Ishikawa (cell line): ENCODE measurements at regions not wholly inside any gene's neighbourhood (a gene's known extent, or its start where the extent isn't known, plus 50 kb on each side); places are given as distances from the start of the nearest gene placed in this dataset.

Source experiments
- CEBPB ChIP-seq: IDR thresholded peaks from 2 replicates; pipeline ENCODE4 v1.6.1; 2012
- CREB1 ChIP-seq: IDR thresholded peaks from 2 replicates; pipeline ENCODE4 v1.6.1; 2012; ENCODE audit warnings: low read depth
- EGR1 ChIP-seq: IDR thresholded peaks from 2 replicates; pipeline ENCODE4 v1.6.1; 2012
- EP300 ChIP-seq: IDR thresholded peaks from 2 replicates; pipeline ENCODE4 v1.6.1; 2012; ENCODE audit warnings: borderline replicate concordance
- FOXM1 ChIP-seq: IDR thresholded peaks from 2 replicates; pipeline ENCODE4 v1.6.1; 2012; ENCODE audit warnings: low read depth, borderline replicate concordance
- NFIC ChIP-seq: IDR thresholded peaks from 2 replicates; pipeline ENCODE4 v1.6.1; 2012
- RAD21 ChIP-seq: IDR thresholded peaks from 2 replicates; pipeline ENCODE4 v1.6.1; 2012; ENCODE audit warnings: low read depth
- TAF1 ChIP-seq: IDR thresholded peaks from 2 replicates; pipeline ENCODE4 v1.6.1; 2012; ENCODE audit warnings: low read depth, mild to moderate bottlenecking
- TCF12 ChIP-seq: IDR thresholded peaks from 2 replicates; pipeline ENCODE4 v1.6.1; 2012; ENCODE audit warnings: low read depth
- TEAD4 ChIP-seq: IDR thresholded peaks from 2 replicates; pipeline ENCODE4 v1.6.1; 2012
- YY1 ChIP-seq: IDR thresholded peaks from 2 replicates; pipeline ENCODE4 v1.6.1; 2012; ENCODE audit warnings: low read depth
- ZBTB7A ChIP-seq: IDR thresholded peaks from 2 replicates; pipeline ENCODE4 v1.6.1; 2012; ENCODE audit warnings: low read depth
- TF ChIP-seq, protein P1 (sequence below): IDR thresholded peaks from 2 replicates; pipeline ENCODE4 v1.6.1; 2012; ENCODE audit warnings: low read depth, mild to moderate bottlenecking
- TF ChIP-seq, protein P2 (sequence below): IDR thresholded peaks from 2 replicates; pipeline ENCODE4 v1.6.1; 2012
- TF ChIP-seq, protein P3 (sequence below): IDR thresholded peaks from 2 replicates; pipeline ENCODE4 v1.6.1; 2012

DNA sequence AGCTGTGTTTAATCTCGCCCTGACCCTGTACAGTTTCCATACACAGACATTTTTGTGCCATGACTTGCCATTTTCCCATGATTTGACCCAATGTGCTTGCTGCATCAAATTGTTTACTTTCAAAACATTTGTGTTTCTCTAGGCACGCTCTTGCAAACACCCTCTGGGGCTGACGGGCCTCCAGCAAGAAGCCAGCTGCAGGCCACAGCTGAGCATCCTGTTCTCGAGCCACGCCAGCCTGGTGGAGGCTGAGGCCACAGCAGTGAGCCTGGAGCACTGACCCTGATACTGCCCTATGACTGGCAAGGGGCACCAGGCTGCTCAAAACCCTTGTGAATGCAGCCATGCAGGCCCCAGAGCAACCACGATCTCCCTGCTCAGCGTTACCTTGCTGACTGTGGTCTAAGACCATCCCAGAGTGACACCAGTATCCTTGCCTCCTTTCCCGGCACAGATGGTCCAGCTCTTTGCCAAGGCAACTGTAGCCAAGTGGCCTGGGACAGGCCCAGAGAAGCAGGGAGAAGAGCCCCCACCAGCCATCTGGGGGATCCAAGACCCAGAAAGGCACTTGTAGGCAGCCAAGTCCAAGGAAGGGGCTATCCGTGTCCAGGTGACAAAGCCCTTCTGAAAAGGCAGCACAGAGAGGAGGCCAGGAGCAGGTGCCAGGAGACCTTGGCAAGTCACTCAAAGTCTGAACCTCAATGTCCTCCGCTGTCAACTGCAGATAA, 78.5 kb downstream of the OAT start:
- TF ChIP-seq TAF1 (no peak), FOXM1 (no peak), ZBTB7A (no peak), EP300 (no peak), NFIC (no peak), TCF12 (no peak), RAD21 (no peak), EGR1 (no peak), TEAD4 (no peak)
- TF ChIP-seq, protein P1, sequence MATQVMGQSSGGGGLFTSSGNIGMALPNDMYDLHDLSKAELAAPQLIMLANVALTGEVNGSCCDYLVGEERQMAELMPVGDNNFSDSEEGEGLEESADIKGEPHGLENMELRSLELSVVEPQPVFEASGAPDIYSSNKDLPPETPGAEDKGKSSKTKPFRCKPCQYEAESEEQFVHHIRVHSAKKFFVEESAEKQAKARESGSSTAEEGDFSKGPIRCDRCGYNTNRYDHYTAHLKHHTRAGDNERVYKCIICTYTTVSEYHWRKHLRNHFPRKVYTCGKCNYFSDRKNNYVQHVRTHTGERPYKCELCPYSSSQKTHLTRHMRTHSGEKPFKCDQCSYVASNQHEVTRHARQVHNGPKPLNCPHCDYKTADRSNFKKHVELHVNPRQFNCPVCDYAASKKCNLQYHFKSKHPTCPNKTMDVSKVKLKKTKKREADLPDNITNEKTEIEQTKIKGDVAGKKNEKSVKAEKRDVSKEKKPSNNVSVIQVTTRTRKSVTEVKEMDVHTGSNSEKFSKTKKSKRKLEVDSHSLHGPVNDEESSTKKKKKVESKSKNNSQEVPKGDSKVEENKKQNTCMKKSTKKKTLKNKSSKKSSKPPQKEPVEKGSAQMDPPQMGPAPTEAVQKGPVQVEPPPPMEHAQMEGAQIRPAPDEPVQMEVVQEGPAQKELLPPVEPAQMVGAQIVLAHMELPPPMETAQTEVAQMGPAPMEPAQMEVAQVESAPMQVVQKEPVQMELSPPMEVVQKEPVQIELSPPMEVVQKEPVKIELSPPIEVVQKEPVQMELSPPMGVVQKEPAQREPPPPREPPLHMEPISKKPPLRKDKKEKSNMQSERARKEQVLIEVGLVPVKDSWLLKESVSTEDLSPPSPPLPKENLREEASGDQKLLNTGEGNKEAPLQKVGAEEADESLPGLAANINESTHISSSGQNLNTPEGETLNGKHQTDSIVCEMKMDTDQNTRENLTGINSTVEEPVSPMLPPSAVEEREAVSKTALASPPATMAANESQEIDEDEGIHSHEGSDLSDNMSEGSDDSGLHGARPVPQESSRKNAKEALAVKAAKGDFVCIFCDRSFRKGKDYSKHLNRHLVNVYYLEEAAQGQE: no peak
- TF ChIP-seq, protein P2, sequence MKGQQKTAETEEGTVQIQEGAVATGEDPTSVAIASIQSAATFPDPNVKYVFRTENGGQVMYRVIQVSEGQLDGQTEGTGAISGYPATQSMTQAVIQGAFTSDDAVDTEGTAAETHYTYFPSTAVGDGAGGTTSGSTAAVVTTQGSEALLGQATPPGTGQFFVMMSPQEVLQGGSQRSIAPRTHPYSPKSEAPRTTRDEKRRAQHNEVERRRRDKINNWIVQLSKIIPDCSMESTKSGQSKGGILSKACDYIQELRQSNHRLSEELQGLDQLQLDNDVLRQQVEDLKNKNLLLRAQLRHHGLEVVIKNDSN: no peak

DNA sequence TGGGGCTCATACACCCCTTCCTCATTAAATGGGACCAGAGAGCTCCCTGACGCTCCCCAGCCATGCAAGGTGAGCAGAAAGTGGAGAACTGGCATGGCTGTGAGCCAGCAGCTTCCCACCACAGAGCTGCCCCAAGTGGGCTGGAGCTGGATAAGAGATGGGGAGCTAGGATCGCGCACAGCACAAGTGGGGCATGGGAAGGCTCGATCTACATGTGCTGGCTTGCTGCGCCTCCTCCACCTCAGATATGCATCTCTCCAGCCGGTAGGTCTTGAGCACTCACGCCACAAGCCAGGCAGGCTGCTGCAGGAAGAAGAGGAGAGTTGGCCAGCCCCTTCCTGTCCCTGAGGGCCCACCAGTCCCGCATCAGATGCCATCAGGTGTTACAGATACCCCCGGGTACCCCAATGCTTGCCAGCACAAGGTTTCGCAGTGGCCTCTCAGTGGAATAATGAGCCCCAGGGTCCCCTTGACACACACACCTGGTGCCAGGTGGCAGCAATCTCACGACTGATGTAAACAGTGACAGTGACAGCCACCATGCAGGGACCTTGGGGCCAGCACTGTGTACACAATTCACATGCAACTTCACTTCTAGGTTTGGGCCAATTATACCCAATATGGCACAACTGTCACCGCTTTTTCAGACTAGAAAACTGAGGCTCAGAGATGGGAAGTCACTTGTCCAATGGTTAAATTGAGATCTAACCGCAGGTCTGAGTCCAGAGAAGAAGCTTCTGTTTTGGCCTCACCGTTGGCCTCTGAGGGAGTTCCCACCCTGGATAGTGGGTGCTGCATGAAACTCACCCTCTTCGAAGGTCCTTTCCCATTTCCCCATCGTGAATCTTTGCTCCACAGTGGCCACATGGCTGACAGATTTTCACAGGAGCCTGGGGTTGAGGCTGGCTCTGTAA, 79.3 kb downstream of the OAT start:
- no peak for TF ChIP-seq FOXM1
- no peak for TF ChIP-seq TEAD4
- TF ChIP-seq TAF1: no peak
- TF ChIP-seq TCF12: no peak
- no peak for TF ChIP-seq ZBTB7A
- no peak for TF ChIP-seq RAD21
- TF ChIP-seq YY1: no peak
- TF ChIP-seq, protein P2: no peak

DNA sequence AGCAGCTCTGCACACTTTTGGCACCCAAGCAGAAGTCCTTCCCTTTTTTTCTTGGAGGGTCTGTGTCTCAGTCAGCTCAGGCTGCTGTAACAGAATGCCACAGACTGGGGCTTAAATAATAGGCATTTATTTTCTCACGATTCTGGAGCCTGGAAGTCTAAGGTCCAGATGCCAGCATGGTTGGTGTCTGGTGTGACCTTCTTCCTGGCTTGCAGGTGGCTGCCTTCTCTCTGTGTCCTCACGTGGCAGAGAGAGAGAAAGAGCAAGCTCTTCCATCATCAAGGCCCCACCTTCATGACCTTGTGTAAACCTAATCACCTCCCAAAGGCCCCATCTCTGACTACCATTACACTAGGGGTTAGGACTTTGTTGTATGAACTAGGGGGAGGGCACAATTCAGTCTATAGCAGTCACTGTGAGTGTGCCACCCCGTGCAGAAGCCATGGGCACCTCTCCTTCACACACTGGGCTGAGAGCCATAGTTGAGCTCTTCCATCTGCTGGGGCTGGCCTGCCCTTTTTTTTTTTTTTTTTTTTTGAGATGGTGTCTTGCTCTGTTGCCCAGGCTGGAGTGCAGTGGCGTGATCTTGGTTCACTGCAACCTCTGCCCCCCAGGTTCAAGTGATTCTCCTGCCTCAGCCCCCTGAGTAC, 80.3 kb downstream of the OAT start:
- TF ChIP-seq NFIC: no peak
- no peak for TF ChIP-seq RAD21
- no peak for TF ChIP-seq TAF1
- no peak for TF ChIP-seq FOXM1
- TF ChIP-seq EP300: no peak
- TF ChIP-seq TCF12: no peak
- TF ChIP-seq, protein P3, sequence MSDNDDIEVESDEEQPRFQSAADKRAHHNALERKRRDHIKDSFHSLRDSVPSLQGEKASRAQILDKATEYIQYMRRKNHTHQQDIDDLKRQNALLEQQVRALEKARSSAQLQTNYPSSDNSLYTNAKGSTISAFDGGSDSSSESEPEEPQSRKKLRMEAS: no peak
- TF ChIP-seq TEAD4: no peak
- TF ChIP-seq, protein P2: no peak

DNA sequence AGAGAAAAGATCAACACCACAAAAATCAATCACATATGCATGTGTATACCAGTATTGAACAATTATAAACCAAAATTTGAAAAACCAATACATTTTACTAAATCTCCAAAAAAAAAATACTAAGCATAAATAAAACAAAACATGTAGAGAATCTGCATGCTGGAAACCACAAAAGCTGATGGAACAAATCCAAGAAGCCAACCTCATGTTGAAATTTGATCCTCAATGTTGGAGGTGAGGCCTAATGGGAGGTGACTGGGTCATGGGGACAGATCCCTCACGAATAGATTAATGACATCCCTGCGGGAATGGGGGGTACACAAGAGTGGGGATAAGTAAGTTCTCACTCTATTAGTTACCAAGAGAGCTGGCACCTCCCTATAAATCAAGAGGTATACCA, 82.5 kb downstream of the OAT start:
- TF ChIP-seq, protein P2: no peak
- TF ChIP-seq TAF1 (no peak), RAD21 (no peak), NFIC (no peak), CEBPB (no peak), EGR1 (no peak)
- TF ChIP-seq, protein P3: no peak

DNA sequence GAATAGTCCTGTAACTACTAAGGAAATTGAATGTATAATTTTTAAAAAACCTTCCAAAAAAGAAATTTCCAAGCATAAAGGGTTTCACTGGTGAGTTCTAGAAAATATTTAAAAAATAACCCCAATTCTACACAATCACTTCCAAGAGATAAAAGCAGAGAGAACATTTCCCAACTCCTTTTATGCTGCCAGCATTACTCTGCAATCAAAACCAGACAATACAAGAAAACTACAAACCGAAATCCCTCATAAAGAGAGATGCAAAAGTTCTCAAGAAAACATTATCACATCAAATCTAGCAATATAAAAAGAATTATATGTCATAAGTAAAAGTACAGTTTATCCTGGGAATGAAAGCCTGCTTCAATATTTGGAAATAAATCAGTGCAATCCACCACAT, 84.8 kb downstream of the OAT start:
- TF ChIP-seq EP300 (no peak), NFIC (no peak), TCF12 (no peak), CEBPB (no peak), YY1 (no peak), ZBTB7A (no peak), CREB1 (no peak), EGR1 (no peak), TEAD4 (no peak)
- TF ChIP-seq, protein P3: no peak
- TF ChIP-seq, protein P2: no peak
- TF ChIP-seq, protein P1: no peak
